BJ (cell line): ENCODE measurements at regions not wholly inside any gene's neighbourhood (a gene's known extent, or its start where the extent isn't known, plus 50 kb on each side); places are given as distances from the start of the nearest gene placed in this dataset.

Source experiments
- CTCF ChIA-PET: fragments of 350-600 bp; formaldehyde crosslinking; extraction: SDS; loops from one replicate; lab custom pipeline; 2021; ENCODE audit warnings: antibody characterized with exemption, inconsistent platforms; lab: Yijun Ruan, JAX
- POLR2A ChIA-PET: fragments of 300-600 bp; sonication (Branson Sonifier 250); formaldehyde crosslinking; extraction: SDS; loops from one replicate; lab custom pipeline; 2021; ENCODE audit warnings: antibody characterized with exemption; lab: Charles Lee
- DNase-seq: peaks from one replicate; pipeline ENCODE4 v3.0.0-alpha.2; 2011; ENCODE audit warnings: low read depth
- H3K27me3 ChIP-seq: 2 replicates; pipeline ENCODE4 v1.6.0; 2011; ENCODE audit warnings: low read length; ENCODE audit not compliant: control insufficient read depth, insufficient read depth
- H3K36me3 ChIP-seq: 2 replicates; pipeline ENCODE4 v1.5.1; 2011; ENCODE audit warnings: low read length; ENCODE audit not compliant: control insufficient read depth, insufficient read depth
- H3K4me3 ChIP-seq: 2 replicates; pipeline ENCODE4 v1.5.1; 2011; ENCODE audit warnings: low read depth, mild to moderate bottlenecking, control low read depth, low read length
- CTCF ChIP-seq: IDR thresholded peaks from 2 replicates; pipeline ENCODE4 v1.5.1; 2011; ENCODE audit warnings: low read depth, mild to moderate bottlenecking, control low read depth, inconsistent platforms, low read length, moderate library complexity; ENCODE audit not compliant: insufficient read depth

GRCh38 chr1:192732787-192733186 is 76.1 kb upstream of the RGS2 start:
- Histone ChIP-seq H3K27me3 (no peaks in the 10 kb centered on the region), H3K36me3 (no peaks in the 10 kb centered on the region), H3K4me3 (no peak overlapping the region)
- DNase-seq: no peak
- ChIA-PET POLR2A (no interaction called here), CTCF (interaction anchor here (1.1 kb wide), 1 partner anchor 10 kb away, joined by 3 read pairs; no protein-coding TSS in a partner anchor)
- TF ChIP-seq CTCF: no peak

- Histone ChIP-seq H3K36me3 (no peaks in the 10 kb centered on the region), H3K27me3 (no peaks in the 10 kb centered on the region), H3K4me3 (no peak overlapping the region)
- DNase-seq: no peak
- no peak for TF ChIP-seq CTCF
- ChIA-PET CTCF (no interaction called here), POLR2A (no interaction called here)
Measured at GRCh38 chr1:192735298-192735915, 73.4 kb upstream of the RGS2 start.

GRCh38 chr1:192737306-192737705 is 71.5 kb upstream of the RGS2 start:
- no peak for DNase-seq
- H3K27me3 ChIP-seq: no peaks in the 10 kb centered on the region
- no peak overlapping the region for H3K4me3 ChIP-seq
- ChIA-PET POLR2A (interaction anchor here (0.6 to 0.8 kb wide), 2 partner anchors 21 to 24 kb away, joined by 3 read pairs; no protein-coding TSS in a partner anchor), CTCF (interaction anchor here (0.6 to 1.3 kb wide), 5 partner anchors 8 to 124 kb away, joined by 3 to 4 read pairs (median 3); no protein-coding TSS in a partner anchor)
- no peak for TF ChIP-seq CTCF
- H3K36me3 ChIP-seq: no peaks in the 10 kb centered on the region

- Histone ChIP-seq H3K27me3 (no peaks in the 10 kb centered on the region), H3K36me3 (no peaks in the 10 kb centered on the region), H3K4me3 (no peak overlapping the region)
- POLR2A ChIA-PET: no interaction called here
- no peak for DNase-seq
- CTCF ChIA-PET: interaction anchor here (0.7 kb wide), 1 partner anchor 11 kb away, joined by 3 read pairs; no protein-coding TSS in a partner anchor
- TF ChIP-seq CTCF: no peak
Measured at GRCh38 chr1:192739476-192740184, 69.2 kb upstream of the RGS2 start.

GRCh38 chr1:192740214-192740613 is 68.6 kb upstream of the RGS2 start:
- Histone ChIP-seq H3K27me3 (no peaks in the 10 kb centered on the region), H3K36me3 (no peaks in the 10 kb centered on the region), H3K4me3 (no peak overlapping the region)
- DNase-seq: no peak
- ChIA-PET POLR2A (no interaction called here), CTCF (no interaction called here)
- no peak for TF ChIP-seq CTCF
